ENCODE measurements at regions not wholly inside any gene's neighbourhood (a gene's known extent, or its start where the extent isn't known, plus 50 kb on each side); places are given as distances from the start of the nearest gene placed in this dataset.

- DNase-seq (ENCODE audit: low read depth in 2 of 2), result no peak
These were observed 438.3 kb downstream of the UTRN start for GRCh38 chr6:144723431-144723830.

GRCh38 chr6:144724818-144725217 lies 439.7 kb downstream of the UTRN start:
- no peak for DNase-seq (ENCODE audit: low read depth in 2 of 2)

GRCh38 chr6:144725736-144726522 lies 440.8 kb downstream of the UTRN start:
- DNase-seq (ENCODE audit: low read depth in 2 of 2), result no peak

GRCh38 chr6:144728804-144729203 lies 443.7 kb downstream of the UTRN start:
- no peak for DNase-seq (ENCODE audit: low read depth in 2 of 2)

GRCh38 chr6:144729502-144729901 lies 444.4 kb downstream of the UTRN start:
- DNase-seq (ENCODE audit: low read depth in 2 of 2), result no peak

GRCh38 chr6:144730088-144730645 lies 445.0 kb downstream of the UTRN start:
- no peak for DNase-seq (ENCODE audit: low read depth in 2 of 2)

- no peak for DNase-seq (ENCODE audit: low read depth in 2 of 2)
These were observed 446.1 kb downstream of the UTRN start for GRCh38 chr6:144731229-144731628.

GRCh38 chr6:144736763-144737162 lies 451.6 kb downstream of the UTRN start:
- no peak for DNase-seq (ENCODE audit: low read depth in 2 of 2)

GRCh38 chr6:144737998-144738397 lies 452.9 kb downstream of the UTRN start:
- no peak for DNase-seq (ENCODE audit: low read depth in 2 of 2)

GRCh38 chr6:144739873-144740272 lies 454.7 kb downstream of the UTRN start:
- no peak for DNase-seq (ENCODE audit: low read depth in 2 of 2)

GRCh38 chr6:144741659-144742058 lies 456.5 kb downstream of the UTRN start:
- DNase-seq (ENCODE audit: low read depth in 2 of 2), result no peak

GRCh38 chr6:144742779-144743178 lies 457.6 kb downstream of the UTRN start:
- no peak for DNase-seq (ENCODE audit: low read depth in 2 of 2)

GRCh38 chr6:144744720-144745119 lies 459.6 kb downstream of the UTRN start:
- DNase-seq (ENCODE audit: low read depth in 2 of 2), result no peak

GRCh38 chr6:144745439-144745838 lies 460.3 kb downstream of the UTRN start:
- no peak for DNase-seq (ENCODE audit: low read depth in 2 of 2)

- no peak for DNase-seq (ENCODE audit: low read depth in 2 of 2)
These were observed 461.9 kb downstream of the UTRN start for GRCh38 chr6:144746902-144747469.

GRCh38 chr6:144749263-144749662 lies 464.1 kb downstream of the UTRN start:
- DNase-seq (ENCODE audit: low read depth in 2 of 2), result no peak

- no peak for DNase-seq (ENCODE audit: low read depth in 2 of 2)
These were observed 468.0 kb downstream of the UTRN start for GRCh38 chr6:144753023-144753705.

- no peak for DNase-seq (ENCODE audit: low read depth in 2 of 2)
These were observed 471.3 kb downstream of the UTRN start for GRCh38 chr6:144756469-144756868.

- no peak for DNase-seq (ENCODE audit: low read depth in 2 of 2)
These were observed 472.2 kb downstream of the UTRN start for GRCh38 chr6:144757299-144757698.

- DNase-seq (ENCODE audit: low read depth in 2 of 2), result no peak
These were observed 472.6 kb downstream of the UTRN start for GRCh38 chr6:144757730-144758129.

- DNase-seq (ENCODE audit: low read depth in 2 of 2), result no peak
These were observed 473.5 kb downstream of the UTRN start for GRCh38 chr6:144758602-144759001.

- no peak for DNase-seq (ENCODE audit: low read depth in 2 of 2)
These were observed 477.3 kb downstream of the UTRN start for GRCh38 chr6:144762469-144762868.

GRCh38 chr6:144767051-144767450 lies 481.9 kb downstream of the UTRN start:
- DNase-seq (ENCODE audit: low read depth in 2 of 2), result no peak

Measured in stimulated activated CD4-positive, alpha-beta T cell treated with anti-CD3 and anti-CD28 coated beads, Interleukin-1b, Interleukin-23, amount 100 ng/mL, for 1 hour (primary cell).